ENCODE measurements at regions not wholly inside any gene's neighbourhood (a gene's known extent, or its start where the extent isn't known, plus 50 kb on each side); places are given as distances from the start of the nearest gene placed in this dataset.

GRCh38 chr5:24363789-24364481, 280.8 kb downstream of the CDH10 start:
- Histone ChIP-seq H3K36me3 (ENCODE audit: control insufficient read depth in 2 of 3, insufficient read depth in 3 of 3, low read length in 3 of 3) (no peaks in the 10 kb centered on the region), H3K9ac (ENCODE audit: low read length in 3 of 3) (no peak overlapping the region), H3K27me3 (ENCODE audit: control insufficient read depth, insufficient read depth, low read length) (no peaks in the 10 kb centered on the region), H3K4me3 (ENCODE audit: low read length in 3 of 3) (no peak overlapping the region), H3K9me3 (ENCODE audit: control insufficient read depth in 2 of 3, insufficient read depth in 1 of 3, low read length in 3 of 3) (no peaks in the 10 kb centered on the region), H3K27ac (ENCODE audit: low read depth in 2 of 2, low read length in 2 of 2) (no peak overlapping the region), H3K4me1 (ENCODE audit: control insufficient read depth in 2 of 3, insufficient read depth in 2 of 3, low read depth in 1 of 3, low read length in 3 of 3) (no peaks in the 10 kb centered on the region)
- intact Hi-C loops (cut with DNase I), result no loop called here
- FAIRE-seq (no peak), DNase-seq (no peak)
- no peak for TF ChIP-seq CTCF (IDR thresholded peaks at IDR 0.05; ENCODE audit: borderline replicate concordance, extremely low read depth, insufficient read depth)

- Histone ChIP-seq H3K9me3 (ENCODE audit: control insufficient read depth in 2 of 3, insufficient read depth in 1 of 3, low read length in 3 of 3) (no peaks in the 10 kb centered on the region), H3K9ac (ENCODE audit: low read length in 3 of 3) (no peak overlapping the region), H3K4me3 (ENCODE audit: low read length in 3 of 3) (no peak overlapping the region), H3K27ac (ENCODE audit: low read depth in 2 of 2, low read length in 2 of 2) (no peak overlapping the region), H3K27me3 (ENCODE audit: control insufficient read depth, insufficient read depth, low read length) (no peaks in the 10 kb centered on the region), H3K36me3 (ENCODE audit: control insufficient read depth in 2 of 3, insufficient read depth in 3 of 3, low read length in 3 of 3) (no peaks in the 10 kb centered on the region), H3K4me1 (ENCODE audit: control insufficient read depth in 2 of 3, insufficient read depth in 2 of 3, low read depth in 1 of 3, low read length in 3 of 3) (no peaks in the 10 kb centered on the region)
- FAIRE-seq (no peak), DNase-seq (no peak)
- intact Hi-C loops (cut with DNase I), result no loop called here
- no peak for TF ChIP-seq CTCF (IDR thresholded peaks at IDR 0.05; ENCODE audit: borderline replicate concordance, extremely low read depth, insufficient read depth)
These were observed 280.1 kb downstream of the CDH10 start for GRCh38 chr5:24364711-24365110.

- no peaks in the 10 kb centered on the region for H3K36me3 ChIP-seq (ENCODE audit: control insufficient read depth in 2 of 3, insufficient read depth in 3 of 3, low read length in 3 of 3)
- DNase-seq, result no peak
- no peak overlapping the region for H3K9ac ChIP-seq (ENCODE audit: low read length in 3 of 3)
- no peaks in the 10 kb centered on the region for H3K27me3 ChIP-seq (ENCODE audit: control insufficient read depth, insufficient read depth, low read length)
- no peaks in the 10 kb centered on the region for H3K9me3 ChIP-seq (ENCODE audit: control insufficient read depth in 2 of 3, insufficient read depth in 1 of 3, low read length in 3 of 3)
- H3K27ac ChIP-seq (ENCODE audit: low read depth in 2 of 2, low read length in 2 of 2), result no peak overlapping the region
- no peak for TF ChIP-seq CTCF (IDR thresholded peaks at IDR 0.05; ENCODE audit: borderline replicate concordance, extremely low read depth, insufficient read depth)
- H3K4me3 ChIP-seq (ENCODE audit: low read length in 3 of 3), result no peak overlapping the region
- no peaks in the 10 kb centered on the region for H3K4me1 ChIP-seq (ENCODE audit: control insufficient read depth in 2 of 3, insufficient read depth in 2 of 3, low read depth in 1 of 3, low read length in 3 of 3)
- intact Hi-C loops (cut with DNase I), result no loop called here
- no peak for FAIRE-seq
These were observed 279.4 kb downstream of the CDH10 start for GRCh38 chr5:24365406-24365805.

GRCh38 chr5:24367216-24367615, 277.6 kb downstream of the CDH10 start:
- Histone ChIP-seq H3K36me3 (ENCODE audit: control insufficient read depth in 2 of 3, insufficient read depth in 3 of 3, low read length in 3 of 3) (no peaks in the 10 kb centered on the region), H3K9me3 (ENCODE audit: control insufficient read depth in 2 of 3, insufficient read depth in 1 of 3, low read length in 3 of 3) (no peaks in the 10 kb centered on the region), H3K27ac (ENCODE audit: low read depth in 2 of 2, low read length in 2 of 2) (no peak overlapping the region), H3K9ac (ENCODE audit: low read length in 3 of 3) (no peak overlapping the region), H3K4me3 (ENCODE audit: low read length in 3 of 3) (no peak overlapping the region), H3K27me3 (ENCODE audit: control insufficient read depth, insufficient read depth, low read length) (no peaks in the 10 kb centered on the region), H3K4me1 (ENCODE audit: control insufficient read depth in 2 of 3, insufficient read depth in 2 of 3, low read depth in 1 of 3, low read length in 3 of 3) (no peaks in the 10 kb centered on the region)
- DNase-seq (no peak), FAIRE-seq (no peak)
- no peak for TF ChIP-seq CTCF (IDR thresholded peaks at IDR 0.05; ENCODE audit: borderline replicate concordance, extremely low read depth, insufficient read depth)
- intact Hi-C loops (cut with DNase I), result no loop called here
